Gastrocnemius medialis (tissue), 4 donors: ENCODE measurements at regions not wholly inside any gene's neighbourhood (a gene's known extent, or its start where the extent isn't known, plus 50 kb on each side); places are given as distances from the start of the nearest gene placed in this dataset.

Experiments used
- POLR2A ChIP-seq, 2 donors: fragments of 450-650 bp; IDR thresholded peaks; one replicate each; pipeline ENCODE4 v1.6.1; 2017; ENCODE audit warnings: antibody characterized with exemption in 2 of 2, mild to moderate bottlenecking in 2 of 2, moderate library complexity in 2 of 2
- TF ChIP-seq, protein P1 (sequence below), 5 experiments: fragments of 450-650 bp in 3 of 5; fragments of 200-600 bp in 2 of 5; sonication (generic) in 2 of 5; IDR thresholded peaks in 4 of 5; conservative IDR thresholded peaks in 1 of 5; 1 replicate in 4 of 5; 2 replicates in 1 of 5; pipeline ENCODE4 v1.5.1; 2016 to 2019; ENCODE audit warnings: antibody characterized with exemption in 5 of 5, mild to moderate bottlenecking in 3 of 5, moderate library complexity in 3 of 5

DNA sequence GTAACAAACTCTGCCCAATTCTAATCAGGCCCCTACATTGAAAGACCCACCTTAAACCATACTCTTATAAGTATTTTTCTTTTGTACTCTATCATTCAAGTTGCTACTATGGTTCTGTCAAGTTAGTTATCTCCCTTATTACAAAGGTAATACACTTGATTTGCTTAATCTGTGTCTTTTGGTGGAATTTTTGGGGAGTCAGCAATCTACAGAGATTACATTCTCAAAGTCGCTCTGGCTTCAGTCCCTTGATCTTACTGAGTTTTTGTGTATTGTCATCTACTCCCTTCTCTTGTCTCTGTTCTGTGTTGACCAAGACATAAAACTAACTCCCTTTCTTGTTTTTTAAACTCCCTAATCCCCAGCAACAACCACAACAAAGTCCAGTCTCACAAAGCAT, 353.1 kb downstream of the LRIG3 start:
- TF ChIP-seq, protein P1, sequence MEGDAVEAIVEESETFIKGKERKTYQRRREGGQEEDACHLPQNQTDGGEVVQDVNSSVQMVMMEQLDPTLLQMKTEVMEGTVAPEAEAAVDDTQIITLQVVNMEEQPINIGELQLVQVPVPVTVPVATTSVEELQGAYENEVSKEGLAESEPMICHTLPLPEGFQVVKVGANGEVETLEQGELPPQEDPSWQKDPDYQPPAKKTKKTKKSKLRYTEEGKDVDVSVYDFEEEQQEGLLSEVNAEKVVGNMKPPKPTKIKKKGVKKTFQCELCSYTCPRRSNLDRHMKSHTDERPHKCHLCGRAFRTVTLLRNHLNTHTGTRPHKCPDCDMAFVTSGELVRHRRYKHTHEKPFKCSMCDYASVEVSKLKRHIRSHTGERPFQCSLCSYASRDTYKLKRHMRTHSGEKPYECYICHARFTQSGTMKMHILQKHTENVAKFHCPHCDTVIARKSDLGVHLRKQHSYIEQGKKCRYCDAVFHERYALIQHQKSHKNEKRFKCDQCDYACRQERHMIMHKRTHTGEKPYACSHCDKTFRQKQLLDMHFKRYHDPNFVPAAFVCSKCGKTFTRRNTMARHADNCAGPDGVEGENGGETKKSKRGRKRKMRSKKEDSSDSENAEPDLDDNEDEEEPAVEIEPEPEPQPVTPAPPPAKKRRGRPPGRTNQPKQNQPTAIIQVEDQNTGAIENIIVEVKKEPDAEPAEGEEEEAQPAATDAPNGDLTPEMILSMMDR (IDR thresholded peaks at IDR 0.05 in 4 of 5, conservative IDR thresholded peaks at IDR 0.05 in 1 of 5), result no peak
- TF ChIP-seq POLR2A (IDR thresholded peaks at IDR 0.05), result no peak
